Panc1 (cell line): ENCODE measurements at regions not wholly inside any gene's neighbourhood (a gene's known extent, or its start where the extent isn't known, plus 50 kb on each side); places are given as distances from the start of the nearest gene placed in this dataset.

Source experiments
- ATAC-seq: fragments of 200-7000 bp; cut with Tn5 transposase; 2 replicates; pipeline ENCODE4 v1.9.1; 2020; ENCODE audit warnings: mild to moderate bottlenecking, moderate library complexity
- BruUV-seq: library from RNA; stranded (reverse); fragments of 400-500 nt; replicated peaks from 2 replicates; lab custom pipeline; 2021; lab: Mats Ljungman, UMichigan
- CTCF ChIA-PET: fragments of 300-600 bp; sonication (Branson Sonifier 250); formaldehyde crosslinking; loops from one replicate; lab custom pipeline; 2022; ENCODE audit warnings: antibody characterized with exemption; lab: Charles Lee
- POLR2A ChIA-PET: fragments of 300-600 bp; sonication (Branson Sonifier 250); formaldehyde crosslinking; loops from one replicate; lab custom pipeline; 2022; ENCODE audit warnings: antibody characterized with exemption; lab: Charles Lee
- DNase-seq: peaks from one replicate; pipeline ENCODE4 v3.0.0-alpha.2; 2010; ENCODE audit warnings: low read depth, low spot score
- H3K27ac ChIP-seq: 2 replicates; pipeline ENCODE4 v1.5.1; 2011; ENCODE audit warnings: mild to moderate bottlenecking, low read length, inconsistent platforms
- H3K27me3 ChIP-seq: fragments of 200-500 bp; sonication (Bioruptor generic); 2 replicates; pipeline ENCODE4 v1.6.0; 2014; ENCODE audit warnings: low read length, inconsistent platforms; ENCODE audit not compliant: control insufficient read depth, insufficient read depth
- H3K36me3 ChIP-seq: fragments of 200-500 bp; sonication (Bioruptor generic); 2 replicates; pipeline ENCODE4 v1.5.1; 2014; ENCODE audit warnings: inconsistent platforms, mild to moderate bottlenecking, low read length, moderate library complexity; ENCODE audit not compliant: control insufficient read depth, insufficient read depth
- H3K4me1 ChIP-seq: 2 replicates; pipeline ENCODE4 v1.5.1; 2011; ENCODE audit warnings: inconsistent platforms, mild to moderate bottlenecking, low read length, moderate library complexity; ENCODE audit not compliant: control insufficient read depth, insufficient read depth
- H3K4me3 ChIP-seq, 2 experiments: 2 replicates each; pipeline ENCODE4 v1.5.1; 2011 to 2012; ENCODE audit warnings: low read depth in 2 of 2, low read length in 2 of 2, mild to moderate bottlenecking in 2 of 2, inconsistent platforms in 1 of 2, moderate library complexity in 1 of 2
- H3K9me3 ChIP-seq: fragments of 200-500 bp; sonication (Bioruptor generic); 2 replicates; pipeline ENCODE4 v1.5.1; 2014; ENCODE audit warnings: low read depth, mild to moderate bottlenecking, inconsistent platforms, low read length, moderate library complexity; ENCODE audit not compliant: control insufficient read depth, insufficient read depth
- POLR2AphosphoS5 ChIP-seq: IDR thresholded peaks from 2 replicates; pipeline ENCODE4 v1.6.1; 2012; ENCODE audit warnings: mild to moderate bottlenecking, low read depth, low read length, moderate library complexity
- REST ChIP-seq, 2 experiments: IDR thresholded peaks; 2 replicates each; pipeline ENCODE4 v1.6.1; 2011 to 2012; ENCODE audit warnings: low read depth in 2 of 2, control low read depth in 1 of 2, low read length in 1 of 2, mild to moderate bottlenecking in 1 of 2, moderate library complexity in 1 of 2; ENCODE audit not compliant: insufficient read depth in 1 of 2
- SIN3A ChIP-seq: IDR thresholded peaks from 2 replicates; pipeline ENCODE4 v1.6.1; 2012; ENCODE audit warnings: low read depth, mild to moderate bottlenecking, low read length, moderate library complexity, borderline replicate concordance; ENCODE audit not compliant: insufficient read depth
- TCF7L2 ChIP-seq: IDR thresholded peaks from 2 replicates; pipeline ENCODE4 v1.6.1; 2011; ENCODE audit warnings: mild to moderate bottlenecking, low read depth, low read length, inconsistent platforms
- in situ Hi-C: cut with HindIII; loops from 2 replicates; pipeline ENCODE4 v1.10.0; 2016; ENCODE audit warnings: low sequenced_read_pairs, low pct_unique_long_range_greater_than_20kb
- intact Hi-C: fragments of 100-400 bp; cut with micrococcal nuclease; formaldehyde crosslinking; loops from one replicate; pipeline ENCODE4 v1.10.0; 2022; ENCODE audit not compliant: unreplicated experiment
- TF ChIP-seq, protein P1 (sequence below): fragments of 450-650 bp; IDR thresholded peaks from 2 replicates; pipeline ENCODE4 v1.5.1; 2017; ENCODE audit warnings: mild to moderate bottlenecking

- in situ Hi-C loops: no loop called here
- Histone ChIP-seq H3K36me3 (no peaks in the 10 kb centered on the region), H3K27ac (no peak overlapping the region), H3K4me3 (no peak overlapping the region), H3K9me3 (no peaks in the 10 kb centered on the region), H3K4me1 (no peaks in the 10 kb centered on the region), H3K27me3 (no peaks in the 10 kb centered on the region)
- intact Hi-C loops: no loop called here
- BruUV-seq: no TSS peak
- ChIA-PET POLR2A (interaction anchor here (0.5 kb wide), 1 partner anchor 27 kb away, joined by 8 read pairs; no protein-coding TSS in a partner anchor), CTCF (no interaction called here)
- DNase-seq: no peak
- ATAC-seq: no peak
- TF ChIP-seq POLR2AphosphoS5 (no peak), TCF7L2 (no peak), REST (IDR thresholded peaks at IDR 0.05; ENCODE audit: insufficient read depth in 1 of 2, low read depth in 2 of 2, low read length in 1 of 2) (no peak)
Measured at GRCh38 chr14:51356381-51356780, 116.3 kb downstream of the TMX1 start.

DNA sequence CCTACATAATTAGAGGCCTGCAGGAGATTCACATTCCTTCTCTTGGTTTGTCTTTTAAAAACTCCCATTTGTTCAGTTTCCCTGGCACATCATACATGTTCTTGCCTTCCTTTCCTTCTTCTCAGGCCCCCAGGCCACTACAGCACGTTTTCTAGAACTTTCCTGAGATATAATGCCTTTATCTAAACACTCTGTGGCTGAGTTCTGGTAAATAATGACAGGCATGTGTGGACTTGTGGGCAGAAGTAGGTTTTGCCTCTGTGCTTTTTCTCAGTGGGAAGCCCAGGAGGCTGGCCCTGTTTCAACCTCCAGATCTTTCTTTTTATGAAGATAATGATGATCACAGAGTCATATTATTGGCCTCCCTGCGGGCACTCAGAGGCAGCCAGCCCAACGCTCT, 117.2 kb downstream of the TMX1 start:
- Histone ChIP-seq H3K9me3 (no peaks in the 10 kb centered on the region), H3K27ac (no peak overlapping the region), H3K27me3 (no peaks in the 10 kb centered on the region), H3K36me3 (no peaks in the 10 kb centered on the region), H3K4me3 (no peak overlapping the region), H3K4me1 (no peaks in the 10 kb centered on the region)
- no peak for TF ChIP-seq REST (IDR thresholded peaks at IDR 0.05; ENCODE audit: insufficient read depth in 1 of 2, low read depth in 2 of 2, low read length in 1 of 2)
- TF ChIP-seq, protein P1, sequence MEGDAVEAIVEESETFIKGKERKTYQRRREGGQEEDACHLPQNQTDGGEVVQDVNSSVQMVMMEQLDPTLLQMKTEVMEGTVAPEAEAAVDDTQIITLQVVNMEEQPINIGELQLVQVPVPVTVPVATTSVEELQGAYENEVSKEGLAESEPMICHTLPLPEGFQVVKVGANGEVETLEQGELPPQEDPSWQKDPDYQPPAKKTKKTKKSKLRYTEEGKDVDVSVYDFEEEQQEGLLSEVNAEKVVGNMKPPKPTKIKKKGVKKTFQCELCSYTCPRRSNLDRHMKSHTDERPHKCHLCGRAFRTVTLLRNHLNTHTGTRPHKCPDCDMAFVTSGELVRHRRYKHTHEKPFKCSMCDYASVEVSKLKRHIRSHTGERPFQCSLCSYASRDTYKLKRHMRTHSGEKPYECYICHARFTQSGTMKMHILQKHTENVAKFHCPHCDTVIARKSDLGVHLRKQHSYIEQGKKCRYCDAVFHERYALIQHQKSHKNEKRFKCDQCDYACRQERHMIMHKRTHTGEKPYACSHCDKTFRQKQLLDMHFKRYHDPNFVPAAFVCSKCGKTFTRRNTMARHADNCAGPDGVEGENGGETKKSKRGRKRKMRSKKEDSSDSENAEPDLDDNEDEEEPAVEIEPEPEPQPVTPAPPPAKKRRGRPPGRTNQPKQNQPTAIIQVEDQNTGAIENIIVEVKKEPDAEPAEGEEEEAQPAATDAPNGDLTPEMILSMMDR: no peak
- TF ChIP-seq SIN3A: no peak
- no peak for TF ChIP-seq TCF7L2
- no peak for TF ChIP-seq POLR2AphosphoS5
- in situ Hi-C loops: no loop called here
- POLR2A ChIA-PET: interaction anchor here (0.5 kb wide), 1 partner anchor 28 kb away, joined by 8 read pairs; no protein-coding TSS in a partner anchor
- CTCF ChIA-PET: no interaction called here
- DNase-seq (no peak), ATAC-seq (no peak)
- BruUV-seq: no TSS peak
- intact Hi-C loops: no loop called here
